DOHH2 (cell line): ENCODE measurements at regions not wholly inside any gene's neighbourhood (a gene's known extent, or its start where the extent isn't known, plus 50 kb on each side); places are given as distances from the start of the nearest gene placed in this dataset.

Experiments
- H3F3A ChIP-seq: fragments of 200-600 bp; sonication (generic), shearing (Covaris generic); 2 replicates; pipeline ENCODE4 v1.6.0; 2016; ENCODE audit warnings: antibody characterized with exemption, mild to moderate bottlenecking; ENCODE audit not compliant: control insufficient read depth, insufficient read depth
- H3K27ac ChIP-seq: fragments of 200-600 bp; sonication (generic); 2 replicates; pipeline ENCODE4 v1.5.1; 2014; ENCODE audit warnings: low read depth, mild to moderate bottlenecking, low read length, moderate library complexity
- H3K27me3 ChIP-seq: fragments of 200-600 bp; sonication (generic); 2 replicates; pipeline ENCODE4 v1.6.1; 2014; ENCODE audit warnings: mild to moderate bottlenecking, low read length, mixed read lengths; ENCODE audit not compliant: control insufficient read depth
- H3K36me3 ChIP-seq: fragments of 200-600 bp; sonication (generic); 2 replicates; pipeline ENCODE4 v1.6.1; 2014; ENCODE audit warnings: mild to moderate bottlenecking, low read length, moderate library complexity, mixed read lengths; ENCODE audit not compliant: control insufficient read depth
- H3K4me1 ChIP-seq: fragments of 200-600 bp; sonication (generic); 2 replicates; pipeline ENCODE4 v1.6.1; 2014; ENCODE audit warnings: mild to moderate bottlenecking, low read length, mixed read lengths; ENCODE audit not compliant: control insufficient read depth
- H3K4me2 ChIP-seq: fragments of 200-600 bp; sonication (generic); 2 replicates; pipeline ENCODE4 v1.6.0; 2014; ENCODE audit warnings: mild to moderate bottlenecking, low read length, moderate library complexity
- H3K4me3 ChIP-seq: fragments of 200-600 bp; sonication (generic); 2 replicates; pipeline ENCODE4 v1.5.1; 2014; ENCODE audit warnings: mild to moderate bottlenecking, low read length, mixed read lengths
- H3K79me2 ChIP-seq: fragments of 200-600 bp; sonication (generic); 2 replicates; pipeline ENCODE4 v1.6.1; 2014; ENCODE audit warnings: mild to moderate bottlenecking, low read length, mixed read lengths; ENCODE audit not compliant: control insufficient read depth
- H3K9me2 ChIP-seq: fragments of 200-600 bp; sonication (generic); replicated peaks from 2 replicates; pipeline ENCODE4 v1.6.1; 2014; ENCODE audit warnings: mild to moderate bottlenecking, low read length, mixed read lengths; ENCODE audit not compliant: control insufficient read depth
- H3K9me3 ChIP-seq: fragments of 200-600 bp; sonication (generic); 2 replicates; pipeline ENCODE4 v1.6.1; 2014; ENCODE audit warnings: antibody characterized with exemption, low read length, mixed read lengths; ENCODE audit not compliant: control insufficient read depth, insufficient read depth
- H4K20me1 ChIP-seq: fragments of 200-600 bp; sonication (generic); 2 replicates; pipeline ENCODE4 v1.6.0; 2014; ENCODE audit warnings: low read depth, mild to moderate bottlenecking, antibody characterized with exemption, low read length, moderate library complexity; ENCODE audit not compliant: control insufficient read depth, insufficient read depth
- CTCF ChIP-seq: fragments of 200-600 bp; sonication (generic); IDR thresholded peaks from one replicate; pipeline ENCODE4 v1.5.1; 2014; ENCODE audit warnings: antibody characterized with exemption, mild to moderate bottlenecking, low read depth, low read length; ENCODE audit not compliant: poor library complexity, severe bottlenecking
- EZH2phosphoT487 ChIP-seq: fragments of 200-600 bp; sonication (generic); IDR thresholded peaks from 2 replicates; pipeline ENCODE4 v1.6.1; 2017; ENCODE audit warnings: borderline replicate concordance, mild to moderate bottlenecking, antibody characterized with exemption, low read length, moderate library complexity, mixed read lengths

GRCh38 chr11:39385911-39386310 lies 2073.5 kb downstream of the LRRC4C start:
- H3K79me2 ChIP-seq: no peaks in the 10 kb centered on the region

DNA sequence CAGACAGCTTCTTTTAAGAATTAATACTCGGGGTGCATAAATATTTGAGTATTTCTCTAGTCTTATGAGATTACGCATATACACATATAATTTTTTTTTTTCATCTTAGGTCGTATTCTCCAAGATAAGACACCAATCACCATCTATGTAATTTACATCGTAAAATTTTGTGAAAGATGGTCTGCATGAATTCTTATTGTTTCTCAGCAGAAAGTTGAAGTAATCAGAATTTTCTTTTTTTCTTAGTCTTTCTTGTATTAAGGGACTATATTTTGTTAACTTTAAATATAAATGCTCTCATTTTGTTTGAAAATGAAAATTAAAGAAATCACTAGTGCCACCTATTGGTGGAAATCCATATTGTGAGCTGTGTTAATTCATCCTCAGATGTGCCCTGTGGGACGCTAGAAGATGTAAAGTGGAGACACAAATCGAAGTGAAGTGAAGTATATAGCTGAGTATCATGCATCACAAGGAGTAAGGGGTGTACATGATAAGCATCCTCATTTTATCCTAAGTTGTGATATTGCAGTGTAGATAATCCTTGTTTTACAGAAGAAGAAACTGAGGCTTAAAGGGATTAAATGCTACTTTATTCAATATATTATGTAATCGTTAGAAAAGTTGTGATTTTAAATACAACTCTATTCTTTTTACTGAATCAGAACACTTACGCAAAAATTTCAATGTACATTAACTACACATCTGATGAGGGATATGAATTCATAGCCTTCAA lies 2084.3 kb downstream of the LRRC4C start:
- Histone ChIP-seq H3K27me3 (no peaks in the 10 kb centered on the region), H3K4me1 (no peaks in the 10 kb centered on the region), H3K9me3 (no peaks in the 10 kb centered on the region), H3K4me2 (no peak overlapping the region), H3K79me2 (no peaks in the 10 kb centered on the region), H3K4me3 (no peak overlapping the region), H3F3A (no peaks in the 10 kb centered on the region), H3K36me3 (no peaks in the 10 kb centered on the region), H3K9me2 (no peaks in the 10 kb centered on the region), H4K20me1 (no peaks in the 10 kb centered on the region), H3K27ac (no peak overlapping the region)
- TF ChIP-seq CTCF (peak; percentile 71), EZH2phosphoT487 (no peak)

More at GRCh38 chr11:39385911-39386310, 2073.5 kb downstream of the LRRC4C start:
- H3K27me3 ChIP-seq: no peaks in the 10 kb centered on the region
- H3K4me3 ChIP-seq: no peak overlapping the region
- no peak for TF ChIP-seq EZH2phosphoT487
- no peak for TF ChIP-seq CTCF
- H3K9me3 ChIP-seq: peaks cover 6% of the 10 kb centered on the region; the same call in 1 of the 2 replicates
- no peak overlapping the region for H3K27ac ChIP-seq
- H3K36me3 ChIP-seq: no peaks in the 10 kb centered on the region
- H3F3A ChIP-seq: no peaks in the 10 kb centered on the region
- H3K9me2 ChIP-seq: no peaks in the 10 kb centered on the region
- H3K4me1 ChIP-seq: no peaks in the 10 kb centered on the region
- H4K20me1 ChIP-seq: no peaks in the 10 kb centered on the region
- no peak overlapping the region for H3K4me2 ChIP-seq

- Histone ChIP-seq H3K27ac (no peak overlapping the region), H3K4me3 (no peak overlapping the region)
- no peak for TF ChIP-seq EZH2phosphoT487
- TF ChIP-seq CTCF: no peak
Measured at GRCh38 chr11:39367534-39367933, 2091.9 kb downstream of the LRRC4C start.

More at GRCh38 chr11:39367534-39367933, 2091.9 kb downstream of the LRRC4C start:
- no peaks in the 10 kb centered on the region for H3K27me3 ChIP-seq
- no peaks in the 10 kb centered on the region for H3K79me2 ChIP-seq
- H3K4me2 ChIP-seq: no peak overlapping the region
- no peaks in the 10 kb centered on the region for H3K9me2 ChIP-seq
- H3K9me3 ChIP-seq: no peaks in the 10 kb centered on the region
- H3K4me1 ChIP-seq: no peaks in the 10 kb centered on the region
- H3K36me3 ChIP-seq: no peaks in the 10 kb centered on the region
- H3F3A ChIP-seq: no peaks in the 10 kb centered on the region
- no peaks in the 10 kb centered on the region for H4K20me1 ChIP-seq
